ENCODE measurements at regions not wholly inside any gene's neighbourhood (a gene's known extent, or its start where the extent isn't known, plus 50 kb on each side); places are given as distances from the start of the nearest gene placed in this dataset.

GRCh38 chr4:53793096-53793495 is 201.8 kb upstream of the LNX1 start:
- DNase-seq (ENCODE audit: low read depth), result no peak
- Histone ChIP-seq H3K4me3 (ENCODE audit: low read depth, low read length) (no peak overlapping the region), H3K27me3 (ENCODE audit: control insufficient read depth, insufficient read depth, low read length) (no peaks in the 10 kb centered on the region), H3K36me3 (ENCODE audit: control insufficient read depth, insufficient read depth, low read length) (no peaks in the 10 kb centered on the region)
- no peak for TF ChIP-seq CTCF (IDR thresholded peaks at IDR 0.05; ENCODE audit: insufficient read depth, low read length, poor library complexity, severe bottlenecking)

DNA sequence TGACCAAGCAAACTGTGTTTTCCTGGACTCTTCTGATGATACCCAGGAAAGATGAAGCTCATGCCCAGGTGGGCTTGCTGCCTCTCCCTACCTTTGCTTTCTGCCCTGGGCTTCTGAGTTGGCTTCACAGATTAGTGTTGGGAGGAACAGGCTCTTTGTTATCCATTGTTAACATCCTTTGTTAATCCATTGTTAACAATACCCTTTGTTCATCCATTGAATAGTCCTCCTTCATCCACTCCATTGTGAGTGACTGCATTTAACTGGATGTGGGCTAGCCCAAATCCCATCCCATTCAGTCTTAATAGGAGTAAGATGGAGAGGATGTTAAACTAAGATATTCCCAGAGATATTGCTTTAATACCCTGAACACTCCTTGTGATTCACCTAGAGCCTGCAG is 199.0 kb upstream of the LNX1 start:
- no peak for TF ChIP-seq CTCF (IDR thresholded peaks at IDR 0.05; ENCODE audit: insufficient read depth, low read length, poor library complexity, severe bottlenecking)
- Histone ChIP-seq H3K36me3 (ENCODE audit: control insufficient read depth, insufficient read depth, low read length) (no peaks in the 10 kb centered on the region), H3K27me3 (ENCODE audit: control insufficient read depth, insufficient read depth, low read length) (no peaks in the 10 kb centered on the region), H3K4me3 (ENCODE audit: low read depth, low read length) (no peak overlapping the region)
- no peak for DNase-seq (ENCODE audit: low read depth)

GRCh38 chr4:53788621-53789020 is 197.3 kb upstream of the LNX1 start:
- no peaks in the 10 kb centered on the region for H3K27me3 ChIP-seq (ENCODE audit: control insufficient read depth, insufficient read depth, low read length)
- no peaks in the 10 kb centered on the region for H3K36me3 ChIP-seq (ENCODE audit: control insufficient read depth, insufficient read depth, low read length)
- TF ChIP-seq CTCF (IDR thresholded peaks at IDR 0.05; ENCODE audit: insufficient read depth, low read length, poor library complexity, severe bottlenecking), result no peak
- DNase-seq (ENCODE audit: low read depth), result no peak
- no peak overlapping the region for H3K4me3 ChIP-seq (ENCODE audit: low read depth, low read length)

DNA sequence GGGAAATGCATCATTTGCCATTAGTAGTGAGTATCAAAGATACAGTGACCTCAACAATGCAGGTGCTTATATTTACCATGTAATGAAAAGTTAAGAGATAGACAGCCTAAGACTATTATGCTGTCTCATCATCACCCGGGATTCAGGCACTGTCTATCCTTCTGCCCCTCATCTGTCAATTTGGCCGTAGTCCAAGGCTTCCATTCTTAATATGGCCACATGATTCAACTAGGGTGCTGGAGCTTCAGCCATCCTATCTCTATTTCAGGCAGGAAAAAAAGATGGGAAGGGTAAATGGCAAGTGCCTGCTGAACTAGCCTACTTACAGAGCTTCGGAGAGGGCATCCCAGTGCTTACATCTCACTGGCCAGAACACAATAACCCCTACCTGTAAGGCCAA is 196.7 kb upstream of the LNX1 start:
- no peaks in the 10 kb centered on the region for H3K36me3 ChIP-seq (ENCODE audit: control insufficient read depth, insufficient read depth, low read length)
- TF ChIP-seq CTCF (IDR thresholded peaks at IDR 0.05; ENCODE audit: insufficient read depth, low read length, poor library complexity, severe bottlenecking), result no peak
- H3K27me3 ChIP-seq (ENCODE audit: control insufficient read depth, insufficient read depth, low read length), result no peaks in the 10 kb centered on the region
- no peak overlapping the region for H3K4me3 ChIP-seq (ENCODE audit: low read depth, low read length)
- DNase-seq (ENCODE audit: low read depth), result no peak

DNA sequence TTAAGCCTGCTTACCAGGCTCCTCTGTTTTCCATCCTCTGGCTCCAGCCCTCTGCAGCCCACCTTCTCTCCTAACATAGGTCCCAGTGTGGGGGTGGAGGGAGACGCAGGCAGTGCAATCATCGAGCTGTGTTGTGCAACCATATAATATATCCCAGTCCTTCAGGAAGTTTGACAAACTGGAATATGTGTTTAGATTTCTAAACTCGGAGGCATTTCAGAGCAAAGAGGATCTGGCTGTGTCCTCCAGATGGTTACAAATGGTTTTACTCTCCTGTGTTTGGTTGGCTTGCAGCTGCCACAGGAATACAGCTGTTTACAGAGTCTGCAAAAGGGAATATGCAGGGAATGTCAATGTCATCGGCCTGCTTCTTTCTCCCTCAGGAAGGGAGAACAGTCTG is 195.3 kb upstream of the LNX1 start:
- no peak overlapping the region for H3K4me3 ChIP-seq (ENCODE audit: low read depth, low read length)
- no peaks in the 10 kb centered on the region for H3K36me3 ChIP-seq (ENCODE audit: control insufficient read depth, insufficient read depth, low read length)
- no peak for DNase-seq (ENCODE audit: low read depth)
- TF ChIP-seq CTCF (IDR thresholded peaks at IDR 0.05; ENCODE audit: insufficient read depth, low read length, poor library complexity, severe bottlenecking), result no peak
- no peaks in the 10 kb centered on the region for H3K27me3 ChIP-seq (ENCODE audit: control insufficient read depth, insufficient read depth, low read length)

GRCh38 chr4:53785996-53786395 is 194.7 kb upstream of the LNX1 start:
- no peak for TF ChIP-seq CTCF (IDR thresholded peaks at IDR 0.05; ENCODE audit: insufficient read depth, low read length, poor library complexity, severe bottlenecking)
- no peak for DNase-seq (ENCODE audit: low read depth)
- Histone ChIP-seq H3K36me3 (ENCODE audit: control insufficient read depth, insufficient read depth, low read length) (no peaks in the 10 kb centered on the region), H3K27me3 (ENCODE audit: control insufficient read depth, insufficient read depth, low read length) (no peaks in the 10 kb centered on the region), H3K4me3 (ENCODE audit: low read depth, low read length) (no peak overlapping the region)
